Left lung (tissue), 4 donors: ENCODE measurements at regions not wholly inside any gene's neighbourhood (a gene's known extent, or its start where the extent isn't known, plus 50 kb on each side); places are given as distances from the start of the nearest gene placed in this dataset.

ENCODE experiments used
- ATAC-seq: fragments of 200-7000 bp; cut with Tn5 transposase; one replicate; pipeline ENCODE4 v1.9.1; 2020; ENCODE audit warnings: moderate library complexity
- DNase-seq, 4 donors: peaks; one replicate each; pipeline ENCODE4 v3.0.0-alpha.2; 2013 to 2020
- H3K27ac ChIP-seq, 2 donors: fragments of 200-600 bp; sonication (generic) in 1 of 2; one replicate each; pipeline versions ENCODE4 v1.5.0 to v1.8.0; 2020 to 2021
- H3K27me3 ChIP-seq, 2 donors: fragments of 200-600 bp; sonication (generic) in 1 of 2; one replicate each; pipeline versions ENCODE4 v1.5.0 to v1.8.0; 2020 to 2021
- H3K36me3 ChIP-seq, 2 donors: fragments of 200-600 bp; sonication (generic) in 1 of 2; one replicate each; pipeline versions ENCODE4 v1.5.0 to v1.8.0; 2020 to 2021
- H3K4me1 ChIP-seq, 2 donors: fragments of 200-600 bp; one replicate each; pipeline ENCODE4 v1.8.0; 2021
- H3K4me3 ChIP-seq, 2 donors: fragments of 200-600 bp; sonication (generic) in 1 of 2; one replicate each; pipeline versions ENCODE4 v1.5.0 to v1.8.0; 2020 to 2021; ENCODE audit warnings: mild to moderate bottlenecking in 1 of 2
- H3K9me3 ChIP-seq, 2 donors: fragments of 200-600 bp; sonication (generic) in 1 of 2; one replicate each; pipeline versions ENCODE4 v1.5.0 to v1.8.0; 2020 to 2021
- CTCF ChIP-seq, 2 donors: fragments of 200-600 bp; sonication (generic) in 1 of 2; IDR thresholded peaks; one replicate each; pipeline versions ENCODE4 v1.5.0 to v1.8.0; 2021; ENCODE audit warnings: antibody characterized with exemption in 2 of 2
- intact Hi-C, 2 donors: fragments of 100-400 bp; cut with DNase I; formaldehyde crosslinking; loops; one replicate each; pipeline versions ENCODE4 v1.11.2 to v1.14.2; 2022
- donor health status: DM: no; HTN: yes; CAD: no.
- donor health status: DM: no; HTN: no; CAD: no.

GRCh38 chr7:26511866-26512265 lies 220.2 kb downstream of the SNX10 start:
- ATAC-seq = no peak
- H3K36me3 ChIP-seq = no peaks in the 10 kb centered on the region
- H3K4me3 ChIP-seq = no peak overlapping the region
- H3K27me3 ChIP-seq = no peaks in the 10 kb centered on the region
- intact Hi-C loops = loop anchor here in 1 of 2 donors (10.0 kb wide), 1 partner anchor 143 kb away; no protein-coding TSS in a partner anchor
- no peak for TF ChIP-seq CTCF (IDR thresholded peaks at IDR 0.05)
- H3K4me1 ChIP-seq = no peaks in the 10 kb centered on the region
- DNase-seq = no peak
- no peaks in the 10 kb centered on the region for H3K9me3 ChIP-seq
- no peak overlapping the region for H3K27ac ChIP-seq

- H3K36me3 ChIP-seq = no peaks in the 10 kb centered on the region
- no peak for DNase-seq
- no peak for TF ChIP-seq CTCF (IDR thresholded peaks at IDR 0.05)
- no peak overlapping the region for H3K27ac ChIP-seq
- no peaks in the 10 kb centered on the region for H3K27me3 ChIP-seq
- H3K4me3 ChIP-seq = no peak overlapping the region
- intact Hi-C loops = loop anchor here in 1 of 2 donors (10.0 kb wide), 1 partner anchor 142 kb away; no protein-coding TSS in a partner anchor
- no peaks in the 10 kb centered on the region for H3K9me3 ChIP-seq
- no peak for ATAC-seq
- no peaks in the 10 kb centered on the region for H3K4me1 ChIP-seq
Observed at GRCh38 chr7:26512737-26513136, 221.1 kb downstream of the SNX10 start.

GRCh38 chr7:26513948-26514347 lies 222.3 kb downstream of the SNX10 start:
- intact Hi-C loops = loop anchor here in 1 of 2 donors (10.0 kb wide), 1 partner anchor 141 kb away; no protein-coding TSS in a partner anchor
- H3K36me3 ChIP-seq = no peaks in the 10 kb centered on the region
- no peak for DNase-seq
- TF ChIP-seq CTCF (IDR thresholded peaks at IDR 0.05) = no peak
- no peak overlapping the region for H3K4me3 ChIP-seq
- H3K27ac ChIP-seq = no peak overlapping the region
- no peaks in the 10 kb centered on the region for H3K4me1 ChIP-seq
- no peak for ATAC-seq
- H3K27me3 ChIP-seq = no peaks in the 10 kb centered on the region
- no peaks in the 10 kb centered on the region for H3K9me3 ChIP-seq

- H3K27me3 ChIP-seq = no peaks in the 10 kb centered on the region
- DNase-seq (no peak), ATAC-seq (no peak)
- no peaks in the 10 kb centered on the region for H3K9me3 ChIP-seq
- intact Hi-C loops = loop anchor here in 1 of 2 donors (10.0 kb wide), 1 partner anchor 140 kb away; no protein-coding TSS in a partner anchor
- no peak overlapping the region for H3K27ac ChIP-seq
- no peaks in the 10 kb centered on the region for H3K36me3 ChIP-seq
- H3K4me3 ChIP-seq = no peak overlapping the region
- TF ChIP-seq CTCF (IDR thresholded peaks at IDR 0.05) = no peak
- no peaks in the 10 kb centered on the region for H3K4me1 ChIP-seq
Observed at GRCh38 chr7:26514633-26515032, 223.0 kb downstream of the SNX10 start.

GRCh38 chr7:26515314-26515842 lies 223.7 kb downstream of the SNX10 start:
- DNase-seq = no peak
- H3K4me1 ChIP-seq = no peaks in the 10 kb centered on the region
- no peak for TF ChIP-seq CTCF (IDR thresholded peaks at IDR 0.05)
- no peak overlapping the region for H3K27ac ChIP-seq
- no peak for ATAC-seq
- H3K9me3 ChIP-seq = no peaks in the 10 kb centered on the region
- H3K36me3 ChIP-seq = no peaks in the 10 kb centered on the region
- no peak overlapping the region for H3K4me3 ChIP-seq
- intact Hi-C loops = loop anchor here in 1 of 2 donors (10.0 kb wide), 1 partner anchor 139 kb away; no protein-coding TSS in a partner anchor
- no peaks in the 10 kb centered on the region for H3K27me3 ChIP-seq
